Uterus (tissue), 2 donors: ENCODE measurements at regions not wholly inside any gene's neighbourhood (a gene's known extent, or its start where the extent isn't known, plus 50 kb on each side); places are given as distances from the start of the nearest gene placed in this dataset.

Source experiments
- POLR2A ChIP-seq, 2 donors: fragments of 450-650 bp; IDR thresholded peaks; one replicate each; pipeline ENCODE4 v1.6.1; 2016; ENCODE audit warnings: antibody characterized with exemption in 2 of 2, mild to moderate bottlenecking in 1 of 2, moderate library complexity in 1 of 2
- TF ChIP-seq, protein P1 (sequence below), 4 experiments: fragments of 200-600 bp in 2 of 4; fragments of 450-650 bp in 2 of 4; sonication (generic) in 2 of 4; IDR thresholded peaks; one replicate each; pipeline ENCODE4 v1.5.1; 2016 to 2019; ENCODE audit warnings: antibody characterized with exemption in 4 of 4, mild to moderate bottlenecking in 2 of 4, moderate library complexity in 1 of 4

- TF ChIP-seq, protein P1, sequence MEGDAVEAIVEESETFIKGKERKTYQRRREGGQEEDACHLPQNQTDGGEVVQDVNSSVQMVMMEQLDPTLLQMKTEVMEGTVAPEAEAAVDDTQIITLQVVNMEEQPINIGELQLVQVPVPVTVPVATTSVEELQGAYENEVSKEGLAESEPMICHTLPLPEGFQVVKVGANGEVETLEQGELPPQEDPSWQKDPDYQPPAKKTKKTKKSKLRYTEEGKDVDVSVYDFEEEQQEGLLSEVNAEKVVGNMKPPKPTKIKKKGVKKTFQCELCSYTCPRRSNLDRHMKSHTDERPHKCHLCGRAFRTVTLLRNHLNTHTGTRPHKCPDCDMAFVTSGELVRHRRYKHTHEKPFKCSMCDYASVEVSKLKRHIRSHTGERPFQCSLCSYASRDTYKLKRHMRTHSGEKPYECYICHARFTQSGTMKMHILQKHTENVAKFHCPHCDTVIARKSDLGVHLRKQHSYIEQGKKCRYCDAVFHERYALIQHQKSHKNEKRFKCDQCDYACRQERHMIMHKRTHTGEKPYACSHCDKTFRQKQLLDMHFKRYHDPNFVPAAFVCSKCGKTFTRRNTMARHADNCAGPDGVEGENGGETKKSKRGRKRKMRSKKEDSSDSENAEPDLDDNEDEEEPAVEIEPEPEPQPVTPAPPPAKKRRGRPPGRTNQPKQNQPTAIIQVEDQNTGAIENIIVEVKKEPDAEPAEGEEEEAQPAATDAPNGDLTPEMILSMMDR (IDR thresholded peaks at IDR 0.05), result no peak
- no peak for TF ChIP-seq POLR2A (IDR thresholded peaks at IDR 0.05)
Observed at GRCh38 chr9:1956958-1957357, 58.2 kb upstream of the SMARCA2 start.
